ENCODE measurements at regions not wholly inside any gene's neighbourhood (a gene's known extent, or its start where the extent isn't known, plus 50 kb on each side); places are given as distances from the start of the nearest gene placed in this dataset.

- Histone ChIP-seq H3K4me2 (ENCODE audit: control insufficient read depth, extremely low read depth, insufficient read depth, low read depth, low read length) (no peak overlapping the region), H3K4me1 (ENCODE audit: control insufficient read depth, extremely low read depth, insufficient read depth, low read length) (no peaks in the 10 kb centered on the region), H3K36me3 (ENCODE audit: control insufficient read depth in 2 of 2, extremely low read depth in 1 of 2, insufficient read depth in 2 of 2, low read length in 2 of 2) (no peaks in the 10 kb centered on the region), H3K4me3 (ENCODE audit: control insufficient read depth in 2 of 3, extremely low read depth in 1 of 3, insufficient read depth in 2 of 3, low read depth in 1 of 3, low read length in 3 of 3) (no peak overlapping the region), H2AFZ (ENCODE audit: control insufficient read depth, low read length) (no peak overlapping the region), H3K9ac (ENCODE audit: control insufficient read depth, extremely low read depth, insufficient read depth, low read length) (no peak overlapping the region), H3K27me3 (ENCODE audit: control insufficient read depth, extremely low read depth, insufficient read depth, low read length) (no peaks in the 10 kb centered on the region), H4K20me1 (ENCODE audit: control insufficient read depth, extremely low read depth, insufficient read depth, low read length) (no peaks in the 10 kb centered on the region), H3K79me2 (ENCODE audit: control insufficient read depth, insufficient read depth, low read length) (no peaks in the 10 kb centered on the region), H3K27ac (ENCODE audit: control insufficient read depth, insufficient read depth, low read length) (no peak overlapping the region), H3K9me1 (ENCODE audit: control insufficient read depth, extremely low read depth, insufficient read depth, low read length) (no peaks in the 10 kb centered on the region), H3K9me3 (ENCODE audit: control insufficient read depth, low read depth, low read length) (no peaks in the 10 kb centered on the region)
- DNase-seq (ENCODE audit: low read depth, low spot score) (no peak), FAIRE-seq (no peak)
- TF ChIP-seq EZH2 (IDR thresholded peaks at IDR 0.05; ENCODE audit: low read length) = no peak
- TF ChIP-seq CTCF (optimal IDR thresholded peaks at IDR 0.05 in 1 of 3, IDR thresholded peaks at IDR 0.05 in 1 of 3, conservative IDR thresholded peaks at IDR 0.05 in 1 of 3; ENCODE audit: extremely low read depth in 1 of 3, insufficient read depth in 2 of 3, low read length in 3 of 3) = no peak
- dilution Hi-C loops (cut with MboI; ENCODE audit: extremely low pct_ligation_motif_present, low sequenced_read_pairs) = no loop called here
These were observed 227.0 kb downstream of the ZNF608 start for GRCh38 chr5:124519396-124519795.

GRCh38 chr5:124516567-124516966 lies 229.9 kb downstream of the ZNF608 start:
- Histone ChIP-seq H3K4me2 (ENCODE audit: control insufficient read depth, extremely low read depth, insufficient read depth, low read depth, low read length) (no peak overlapping the region), H2AFZ (ENCODE audit: control insufficient read depth, low read length) (no peak overlapping the region), H3K27ac (ENCODE audit: control insufficient read depth, insufficient read depth, low read length) (no peak overlapping the region), H3K9me3 (ENCODE audit: control insufficient read depth, low read depth, low read length) (no peaks in the 10 kb centered on the region), H3K36me3 (ENCODE audit: control insufficient read depth in 2 of 2, extremely low read depth in 1 of 2, insufficient read depth in 2 of 2, low read length in 2 of 2) (no peaks in the 10 kb centered on the region), H3K4me3 (ENCODE audit: control insufficient read depth in 2 of 3, extremely low read depth in 1 of 3, insufficient read depth in 2 of 3, low read depth in 1 of 3, low read length in 3 of 3) (no peak overlapping the region), H3K4me1 (ENCODE audit: control insufficient read depth, extremely low read depth, insufficient read depth, low read length) (no peaks in the 10 kb centered on the region), H3K79me2 (ENCODE audit: control insufficient read depth, insufficient read depth, low read length) (no peaks in the 10 kb centered on the region), H3K9me1 (ENCODE audit: control insufficient read depth, extremely low read depth, insufficient read depth, low read length) (no peaks in the 10 kb centered on the region), H3K9ac (ENCODE audit: control insufficient read depth, extremely low read depth, insufficient read depth, low read length) (no peak overlapping the region), H3K27me3 (ENCODE audit: control insufficient read depth, extremely low read depth, insufficient read depth, low read length) (no peaks in the 10 kb centered on the region), H4K20me1 (ENCODE audit: control insufficient read depth, extremely low read depth, insufficient read depth, low read length) (no peaks in the 10 kb centered on the region)
- DNase-seq (ENCODE audit: low read depth, low spot score) = no peak
- dilution Hi-C loops (cut with MboI; ENCODE audit: extremely low pct_ligation_motif_present, low sequenced_read_pairs) = no loop called here
- TF ChIP-seq CTCF (optimal IDR thresholded peaks at IDR 0.05 in 1 of 3, IDR thresholded peaks at IDR 0.05 in 1 of 3, conservative IDR thresholded peaks at IDR 0.05 in 1 of 3; ENCODE audit: extremely low read depth in 1 of 3, insufficient read depth in 2 of 3, low read length in 3 of 3) (no peak), EZH2 (IDR thresholded peaks at IDR 0.05; ENCODE audit: low read length) (no peak)
- FAIRE-seq = no peak

All from keratinocyte (primary cell).